DND-41 (cell line): ENCODE measurements at regions not wholly inside any gene's neighbourhood (a gene's known extent, or its start where the extent isn't known, plus 50 kb on each side); places are given as distances from the start of the nearest gene placed in this dataset.

Experiments
- ATAC-seq: fragments of 200-7000 bp; cut with Tn5 transposase; 3 replicates; pipeline ENCODE4 v1.9.1; 2021; ENCODE audit warnings: low read depth; ENCODE audit not compliant: insufficient read depth
- DNase-seq: peaks from one replicate; pipeline ENCODE4 v3.0.0-alpha.2; 2020
- H2AFZ ChIP-seq: 2 replicates; pipeline ENCODE4 v1.6.0; 2012; ENCODE audit warnings: low read depth, low read length
- H3K27ac ChIP-seq: 2 replicates; pipeline ENCODE4 v1.5.1; 2012; ENCODE audit warnings: low read length, inconsistent platforms
- H3K27me3 ChIP-seq: fragments of 200-600 bp; sonication (generic); 2 replicates; pipeline ENCODE4 v1.6.0; 2012; ENCODE audit warnings: low read length, mild to moderate bottlenecking, inconsistent platforms; ENCODE audit not compliant: insufficient read depth, poor library complexity
- H3K36me3 ChIP-seq: 2 replicates; pipeline ENCODE4 v1.5.1; 2012; ENCODE audit warnings: low read length, inconsistent platforms; ENCODE audit not compliant: insufficient read depth
- H3K4me1 ChIP-seq: 2 replicates; pipeline ENCODE4 v1.5.1; 2012; ENCODE audit warnings: mild to moderate bottlenecking, low read length; ENCODE audit not compliant: insufficient read depth
- H3K4me2 ChIP-seq: 2 replicates; pipeline ENCODE4 v1.6.0; 2012; ENCODE audit warnings: mild to moderate bottlenecking, moderate library complexity, low read length, inconsistent platforms; ENCODE audit not compliant: insufficient read depth
- H3K4me3 ChIP-seq, 2 experiments: fragments of 200-600 bp in 1 of 2; shearing (Covaris generic) in 1 of 2; 2 replicates each; pipeline ENCODE4 v1.5.1; 2012 to 2016; ENCODE audit warnings: inconsistent platforms in 2 of 2, low read length in 2 of 2, mild to moderate bottlenecking in 2 of 2, low read depth in 1 of 2, moderate library complexity in 1 of 2
- H3K79me2 ChIP-seq: 2 replicates; pipeline ENCODE4 v1.6.0; 2012; ENCODE audit warnings: low read length, inconsistent platforms; ENCODE audit not compliant: insufficient read depth
- H3K9ac ChIP-seq: 2 replicates; pipeline ENCODE4 v1.6.0; 2012; ENCODE audit warnings: low read depth, mild to moderate bottlenecking, inconsistent platforms, low read length, moderate library complexity
- H3K9me3 ChIP-seq: 2 replicates; pipeline ENCODE4 v1.5.1; 2012; ENCODE audit warnings: low read length, moderate library complexity, mild to moderate bottlenecking, inconsistent platforms; ENCODE audit not compliant: insufficient read depth, severe bottlenecking
- H4K20me1 ChIP-seq: 2 replicates; pipeline ENCODE4 v1.6.0; 2012; ENCODE audit warnings: low read length; ENCODE audit not compliant: insufficient read depth
- CTCF ChIP-seq: IDR thresholded peaks from 2 replicates; pipeline ENCODE4 v1.5.1; 2012; ENCODE audit warnings: borderline replicate concordance, low read length, moderate library complexity, mild to moderate bottlenecking; ENCODE audit not compliant: poor library complexity, severe bottlenecking; ENCODE audit errors: extremely low read depth
- EZH2 ChIP-seq: IDR thresholded peaks from 3 replicates; pipeline ENCODE4 v1.6.1; 2012; ENCODE audit warnings: borderline replicate concordance, low read depth, mild to moderate bottlenecking, moderate library complexity, low read length, inconsistent platforms; ENCODE audit not compliant: severe bottlenecking

- no peaks in the 10 kb centered on the region for H4K20me1 ChIP-seq
- no peak overlapping the region for H3K4me2 ChIP-seq
- H3K9ac ChIP-seq: no peak overlapping the region
- no peaks in the 10 kb centered on the region for H3K4me1 ChIP-seq
- DNase-seq (no peak), ATAC-seq (no peak)
- H3K9me3 ChIP-seq: no peaks in the 10 kb centered on the region
- H3K4me3 ChIP-seq: no peak overlapping the region
- H3K36me3 ChIP-seq: no peaks in the 10 kb centered on the region
- no peak overlapping the region for H3K27ac ChIP-seq
- H3K27me3 ChIP-seq: no peaks in the 10 kb centered on the region
- no peak overlapping the region for H2AFZ ChIP-seq
- H3K79me2 ChIP-seq: no peaks in the 10 kb centered on the region
- TF ChIP-seq EZH2 (no peak), CTCF (no peak)
Measured at GRCh38 chr6:91079969-91080368, 493.1 kb upstream of the MAP3K7 start.

GRCh38 chr6:91075244-91075976 lies 488.5 kb upstream of the MAP3K7 start:
- TF ChIP-seq CTCF (no peak), EZH2 (no peak)
- no peak overlapping the region for H3K4me3 ChIP-seq
- ATAC-seq (no peak), DNase-seq (no peak)
- H3K79me2 ChIP-seq: no peaks in the 10 kb centered on the region
- no peaks in the 10 kb centered on the region for H3K27me3 ChIP-seq
- no peaks in the 10 kb centered on the region for H3K36me3 ChIP-seq
- H3K9ac ChIP-seq: no peak overlapping the region
- no peak overlapping the region for H3K27ac ChIP-seq
- no peaks in the 10 kb centered on the region for H3K9me3 ChIP-seq
- no peaks in the 10 kb centered on the region for H4K20me1 ChIP-seq
- H3K4me2 ChIP-seq: no peak overlapping the region
- H3K4me1 ChIP-seq: no peaks in the 10 kb centered on the region
- H2AFZ ChIP-seq: no peak overlapping the region

- 0 out of 4 replicates have a peak overlapping the region, but pooled peaks of 1 of the 2 experiments have one; percentile 4 for H3K4me3 ChIP-seq
Measured at GRCh38 chr6:91063362-91063761, 476.5 kb upstream of the MAP3K7 start.

More at GRCh38 chr6:91063362-91063761, 476.5 kb upstream of the MAP3K7 start:
- H2AFZ ChIP-seq: no peak overlapping the region
- ATAC-seq (no peak), DNase-seq (no peak)
- H3K4me1 ChIP-seq: no peaks in the 10 kb centered on the region
- TF ChIP-seq CTCF (no peak), EZH2 (no peak)
- H4K20me1 ChIP-seq: no peaks in the 10 kb centered on the region
- H3K9me3 ChIP-seq: no peaks in the 10 kb centered on the region
- H3K27me3 ChIP-seq: no peaks in the 10 kb centered on the region
- H3K36me3 ChIP-seq: no peaks in the 10 kb centered on the region
- H3K79me2 ChIP-seq: no peaks in the 10 kb centered on the region
- H3K27ac ChIP-seq: no peak overlapping the region
- H3K9ac ChIP-seq: no peak overlapping the region
- no peak overlapping the region for H3K4me2 ChIP-seq
